ENCODE measurements at regions not wholly inside any gene's neighbourhood (a gene's known extent, or its start where the extent isn't known, plus 50 kb on each side); places are given as distances from the start of the nearest gene placed in this dataset.
A peak's percentile ranks its signal among the peaks of the same experiment; 100 is the strongest.

DNA sequence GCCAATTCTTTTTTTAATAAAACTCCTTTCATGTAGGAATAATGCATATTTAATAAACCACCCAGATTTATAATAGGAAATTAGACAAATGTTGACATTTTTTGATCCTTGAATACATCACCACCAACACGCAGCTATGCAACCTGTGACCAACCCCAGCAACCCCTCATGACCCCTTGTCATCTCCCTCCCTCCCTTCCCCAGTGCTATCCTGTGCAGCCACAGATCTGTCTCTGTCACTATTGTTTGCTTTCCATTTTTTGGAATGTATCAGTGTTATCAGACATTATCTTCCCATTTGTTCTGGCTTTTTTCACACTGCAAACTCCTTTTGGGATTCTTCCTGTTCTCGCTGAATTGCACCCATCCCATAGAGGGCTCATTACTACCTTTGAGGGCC lies 114.1 kb downstream of the VPREB1 start (continued):
- TF ChIP-seq PPARD (CRISPR knock-in tag; IDR thresholded peaks at IDR 0.05) (peak; percentile 76; the same call in 1 of the 2 replicates), NR4A1 (CRISPR knock-in tag; IDR thresholded peaks at IDR 0.05) (0 out of 2 replicates have a peak, but pooled peaks have one; percentile 32), NR4A1 (tag; IDR thresholded peaks at IDR 0.05) (no peak), BCL6 (CRISPR knock-in tag; IDR thresholded peaks at IDR 0.05) (0 out of 2 replicates have a peak, but pooled peaks have one; percentile 32), MEF2A (IDR thresholded peaks at IDR 0.05; ENCODE audit: control insufficient read depth, low read depth, low read length) (0 out of 2 replicates have a peak, but pooled peaks have one; percentile 17), DMBX1 (CRISPR knock-in tag; IDR thresholded peaks at IDR 0.05; ENCODE audit: borderline replicate concordance) (no peak), ZNF696 (CRISPR knock-in tag; conservative IDR thresholded peaks at IDR 0.05) (0 out of 2 replicates have a peak, but pooled peaks have one; percentile 44), ELF4 (CRISPR knock-in tag; IDR thresholded peaks at IDR 0.05) (0 out of 2 replicates have a peak, but pooled peaks have one; percentile 10), ZNF778 (CRISPR knock-in tag; IDR thresholded peaks at IDR 0.05) (0 out of 2 replicates have a peak, but pooled peaks have one; percentile 52), MTF1 (CRISPR knock-in tag; IDR thresholded peaks at IDR 0.05; ENCODE audit: borderline replicate concordance) (0 out of 2 replicates have a peak, but pooled peaks have one; percentile 66)
- TF ChIP-seq, protein P1, sequence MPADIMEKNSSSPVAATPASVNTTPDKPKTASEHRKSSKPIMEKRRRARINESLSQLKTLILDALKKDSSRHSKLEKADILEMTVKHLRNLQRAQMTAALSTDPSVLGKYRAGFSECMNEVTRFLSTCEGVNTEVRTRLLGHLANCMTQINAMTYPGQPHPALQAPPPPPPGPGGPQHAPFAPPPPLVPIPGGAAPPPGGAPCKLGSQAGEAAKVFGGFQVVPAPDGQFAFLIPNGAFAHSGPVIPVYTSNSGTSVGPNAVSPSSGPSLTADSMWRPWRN (IDR thresholded peaks at IDR 0.05; ENCODE audit: low read depth): no peak
- TF ChIP-seq, protein P2, sequence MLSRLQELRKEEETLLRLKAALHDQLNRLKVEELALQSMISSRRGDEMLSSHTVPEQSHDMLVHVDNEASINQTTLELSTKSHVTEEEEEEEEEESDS (CRISPR knock-in tag; IDR thresholded peaks at IDR 0.05): no peak
- TF ChIP-seq, protein P3, sequence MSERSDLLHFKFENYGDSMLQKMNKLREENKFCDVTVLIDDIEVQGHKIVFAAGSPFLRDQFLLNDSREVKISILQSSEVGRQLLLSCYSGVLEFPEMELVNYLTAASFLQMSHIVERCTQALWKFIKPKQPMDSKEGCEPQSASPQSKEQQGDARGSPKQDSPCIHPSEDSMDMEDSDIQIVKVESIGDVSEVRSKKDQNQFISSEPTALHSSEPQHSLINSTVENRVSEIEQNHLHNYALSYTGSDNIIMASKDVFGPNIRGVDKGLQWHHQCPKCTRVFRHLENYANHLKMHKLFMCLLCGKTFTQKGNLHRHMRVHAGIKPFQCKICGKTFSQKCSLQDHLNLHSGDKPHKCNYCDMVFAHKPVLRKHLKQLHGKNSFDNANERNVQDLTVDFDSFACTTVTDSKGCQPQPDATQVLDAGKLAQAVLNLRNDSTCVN (CRISPR knock-in tag; IDR thresholded peaks at IDR 0.05): peak; percentile 75; the same call in 1 of the 2 replicates
- TF ChIP-seq, protein P4, sequence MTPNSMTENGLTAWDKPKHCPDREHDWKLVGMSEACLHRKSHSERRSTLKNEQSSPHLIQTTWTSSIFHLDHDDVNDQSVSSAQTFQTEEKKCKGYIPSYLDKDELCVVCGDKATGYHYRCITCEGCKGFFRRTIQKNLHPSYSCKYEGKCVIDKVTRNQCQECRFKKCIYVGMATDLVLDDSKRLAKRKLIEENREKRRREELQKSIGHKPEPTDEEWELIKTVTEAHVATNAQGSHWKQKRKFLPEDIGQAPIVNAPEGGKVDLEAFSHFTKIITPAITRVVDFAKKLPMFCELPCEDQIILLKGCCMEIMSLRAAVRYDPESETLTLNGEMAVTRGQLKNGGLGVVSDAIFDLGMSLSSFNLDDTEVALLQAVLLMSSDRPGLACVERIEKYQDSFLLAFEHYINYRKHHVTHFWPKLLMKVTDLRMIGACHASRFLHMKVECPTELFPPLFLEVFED (CRISPR knock-in tag; conservative IDR thresholded peaks at IDR 0.05): 0 out of 2 replicates have a peak, but pooled peaks have one; percentile 60
- TF ChIP-seq, protein P5, sequence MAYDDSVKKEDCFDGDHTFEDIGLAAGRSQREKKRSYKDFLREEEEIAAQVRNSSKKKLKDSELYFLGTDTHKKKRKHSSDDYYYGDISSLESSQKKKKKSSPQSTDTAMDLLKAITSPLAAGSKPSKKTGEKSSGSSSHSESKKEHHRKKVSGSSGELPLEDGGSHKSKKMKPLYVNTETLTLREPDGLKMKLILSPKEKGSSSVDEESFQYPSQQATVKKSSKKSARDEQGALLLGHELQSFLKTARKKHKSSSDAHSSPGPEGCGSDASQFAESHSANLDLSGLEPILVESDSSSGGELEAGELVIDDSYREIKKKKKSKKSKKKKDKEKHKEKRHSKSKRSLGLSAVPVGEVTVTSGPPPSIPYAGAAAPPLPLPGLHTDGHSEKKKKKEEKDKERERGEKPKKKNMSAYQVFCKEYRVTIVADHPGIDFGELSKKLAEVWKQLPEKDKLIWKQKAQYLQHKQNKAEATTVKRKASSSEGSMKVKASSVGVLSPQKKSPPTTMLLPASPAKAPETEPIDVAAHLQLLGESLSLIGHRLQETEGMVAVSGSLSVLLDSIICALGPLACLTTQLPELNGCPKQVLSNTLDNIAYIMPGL (CRISPR knock-in tag; IDR thresholded peaks at IDR 0.05): no peak
